Loucy (cell line): ENCODE measurements at regions not wholly inside any gene's neighbourhood (a gene's known extent, or its start where the extent isn't known, plus 50 kb on each side); places are given as distances from the start of the nearest gene placed in this dataset.

Experiments
- EZH2phosphoT487 ChIP-seq: fragments of 200-600 bp; IDR thresholded peaks from 2 replicates; pipeline ENCODE4 v1.6.1; 2018; ENCODE audit warnings: antibody characterized with exemption, mild to moderate bottlenecking, moderate library complexity, borderline replicate concordance
- TF ChIP-seq, protein P1 (sequence below): fragments of 200-600 bp; sonication (generic); conservative IDR thresholded peaks from 2 replicates; pipeline ENCODE4 v1.5.1; 2014; ENCODE audit warnings: mild to moderate bottlenecking, antibody characterized with exemption, low read length

DNA sequence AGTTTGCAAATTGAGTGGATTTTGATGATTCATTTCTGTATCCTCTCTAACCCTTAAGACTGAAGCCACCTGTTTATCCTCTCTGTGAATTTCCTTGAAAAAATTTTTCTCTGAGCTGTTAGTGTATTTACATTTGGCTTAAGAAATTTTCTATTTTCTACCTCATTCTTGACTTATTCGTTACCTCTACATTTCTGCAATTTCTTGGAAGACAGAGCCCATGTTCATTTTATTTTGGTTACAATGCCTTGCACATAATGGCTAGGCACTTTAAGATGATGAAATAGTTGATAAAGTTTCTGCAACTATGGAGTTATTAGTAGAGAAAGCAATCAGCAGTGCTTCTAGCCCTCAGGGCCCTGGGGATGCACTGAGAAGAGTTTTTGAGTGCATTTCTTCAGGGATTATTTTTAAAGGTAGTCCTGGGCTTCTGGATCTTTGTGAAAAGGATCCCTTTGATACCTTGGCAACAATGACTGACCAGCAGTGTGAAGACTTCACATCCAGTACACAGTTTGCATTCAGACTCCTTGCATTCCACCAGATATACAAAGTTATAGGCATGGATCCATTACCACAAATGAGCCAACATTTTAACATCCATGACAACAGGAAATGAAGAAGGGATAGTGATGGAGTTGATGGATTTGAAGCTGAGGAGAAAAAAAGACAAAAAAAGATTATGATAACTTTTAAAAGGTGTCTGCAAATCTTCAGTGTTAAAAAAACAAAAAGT, 68.2 kb downstream of the CH25H start:
- TF ChIP-seq, protein P1, sequence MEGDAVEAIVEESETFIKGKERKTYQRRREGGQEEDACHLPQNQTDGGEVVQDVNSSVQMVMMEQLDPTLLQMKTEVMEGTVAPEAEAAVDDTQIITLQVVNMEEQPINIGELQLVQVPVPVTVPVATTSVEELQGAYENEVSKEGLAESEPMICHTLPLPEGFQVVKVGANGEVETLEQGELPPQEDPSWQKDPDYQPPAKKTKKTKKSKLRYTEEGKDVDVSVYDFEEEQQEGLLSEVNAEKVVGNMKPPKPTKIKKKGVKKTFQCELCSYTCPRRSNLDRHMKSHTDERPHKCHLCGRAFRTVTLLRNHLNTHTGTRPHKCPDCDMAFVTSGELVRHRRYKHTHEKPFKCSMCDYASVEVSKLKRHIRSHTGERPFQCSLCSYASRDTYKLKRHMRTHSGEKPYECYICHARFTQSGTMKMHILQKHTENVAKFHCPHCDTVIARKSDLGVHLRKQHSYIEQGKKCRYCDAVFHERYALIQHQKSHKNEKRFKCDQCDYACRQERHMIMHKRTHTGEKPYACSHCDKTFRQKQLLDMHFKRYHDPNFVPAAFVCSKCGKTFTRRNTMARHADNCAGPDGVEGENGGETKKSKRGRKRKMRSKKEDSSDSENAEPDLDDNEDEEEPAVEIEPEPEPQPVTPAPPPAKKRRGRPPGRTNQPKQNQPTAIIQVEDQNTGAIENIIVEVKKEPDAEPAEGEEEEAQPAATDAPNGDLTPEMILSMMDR: no peak
- no peak for TF ChIP-seq EZH2phosphoT487
